ENCODE measurements at regions not wholly inside any gene's neighbourhood (a gene's known extent, or its start where the extent isn't known, plus 50 kb on each side); places are given as distances from the start of the nearest gene placed in this dataset.

- CTCF ChIA-PET: no interaction called here
Observed at GRCh38 chr9:92187989-92188714, 72.9 kb upstream of the SPTLC1 start.

GRCh38 chr9:92187390-92187789 is 72.2 kb upstream of the SPTLC1 start:
- ChIA-PET CTCF (no interaction called here), POLR2A (no interaction called here)
- TF ChIP-seq LEF1 (IDR thresholded peaks at IDR 0.05; ENCODE audit: borderline replicate concordance) (no peak), TARDBP (IDR thresholded peaks at IDR 0.05) (no peak)
- no peak for DNase-seq (ENCODE audit: extremely low spot score)

More at GRCh38 chr9:92187989-92188714, 72.9 kb upstream of the SPTLC1 start:
- no peak for DNase-seq (ENCODE audit: extremely low spot score)
- POLR2A ChIA-PET: no interaction called here
- TF ChIP-seq BHLHE40 (IDR thresholded peaks at IDR 0.05; ENCODE audit: borderline replicate concordance) (no peak), FOXA1 (IDR thresholded peaks at IDR 0.05) (no peak), HDGF (IDR thresholded peaks at IDR 0.05; ENCODE audit: borderline replicate concordance) (no peak), ARNT (IDR thresholded peaks at IDR 0.05) (no peak), LEF1 (IDR thresholded peaks at IDR 0.05; ENCODE audit: borderline replicate concordance) (no peak), FOXM1 (IDR thresholded peaks at IDR 0.05; ENCODE audit: borderline replicate concordance) (no peak), PKNOX1 (IDR thresholded peaks at IDR 0.05) (no peak), ZNF384 (IDR thresholded peaks at IDR 0.05) (no peak), TARDBP (IDR thresholded peaks at IDR 0.05) (no peak), SUZ12 (IDR thresholded peaks at IDR 0.05) (no peak), CTBP1 (IDR thresholded peaks at IDR 0.05; ENCODE audit: borderline replicate concordance) (no peak), FOXK2 (IDR thresholded peaks at IDR 0.05) (no peak)

GRCh38 chr9:92186631-92187030 is 71.4 kb upstream of the SPTLC1 start:
- DNase-seq (ENCODE audit: extremely low spot score): no peak
- ChIA-PET CTCF (no interaction called here), POLR2A (no interaction called here)
- TF ChIP-seq FOXM1 (IDR thresholded peaks at IDR 0.05; ENCODE audit: borderline replicate concordance): no peak
- TF ChIP-seq TARDBP (IDR thresholded peaks at IDR 0.05): no peak
- no peak for TF ChIP-seq SP1 (IDR thresholded peaks at IDR 0.05)
- no peak for TF ChIP-seq ZNF384 (IDR thresholded peaks at IDR 0.05)
- TF ChIP-seq ELF4 (IDR thresholded peaks at IDR 0.05): no peak
- TF ChIP-seq L3MBTL2 (conservative IDR thresholded peaks at IDR 0.05): no peak
- TF ChIP-seq FOXK2 (IDR thresholded peaks at IDR 0.05): no peak
- no peak for TF ChIP-seq BHLHE40 (IDR thresholded peaks at IDR 0.05; ENCODE audit: borderline replicate concordance)
- no peak for TF ChIP-seq LEF1 (IDR thresholded peaks at IDR 0.05; ENCODE audit: borderline replicate concordance)
- no peak for TF ChIP-seq CTBP1 (IDR thresholded peaks at IDR 0.05; ENCODE audit: borderline replicate concordance)
- no peak for TF ChIP-seq SUZ12 (IDR thresholded peaks at IDR 0.05)
- no peak for TF ChIP-seq HDGF (IDR thresholded peaks at IDR 0.05; ENCODE audit: borderline replicate concordance)
- no peak for TF ChIP-seq PKNOX1 (IDR thresholded peaks at IDR 0.05)
- no peak for TF ChIP-seq ARNT (IDR thresholded peaks at IDR 0.05)
- TF ChIP-seq NFRKB (IDR thresholded peaks at IDR 0.05): no peak
- TF ChIP-seq FOXA1 (IDR thresholded peaks at IDR 0.05): no peak

- no peak for DNase-seq (ENCODE audit: extremely low spot score)
- ChIA-PET CTCF (no interaction called here), POLR2A (no interaction called here)
- TF ChIP-seq SP1 (IDR thresholded peaks at IDR 0.05) (no peak), FOXA1 (IDR thresholded peaks at IDR 0.05) (no peak), BHLHE40 (IDR thresholded peaks at IDR 0.05; ENCODE audit: borderline replicate concordance) (no peak), L3MBTL2 (conservative IDR thresholded peaks at IDR 0.05) (no peak), TARDBP (IDR thresholded peaks at IDR 0.05) (no peak), ZNF384 (IDR thresholded peaks at IDR 0.05) (no peak), CTBP1 (IDR thresholded peaks at IDR 0.05; ENCODE audit: borderline replicate concordance) (no peak), HDGF (IDR thresholded peaks at IDR 0.05; ENCODE audit: borderline replicate concordance) (no peak), LEF1 (IDR thresholded peaks at IDR 0.05; ENCODE audit: borderline replicate concordance) (no peak), PKNOX1 (IDR thresholded peaks at IDR 0.05) (no peak), SUZ12 (IDR thresholded peaks at IDR 0.05) (no peak)
Observed at GRCh38 chr9:92185681-92186080, 70.5 kb upstream of the SPTLC1 start.

- no peak for DNase-seq (ENCODE audit: extremely low spot score)
- ChIA-PET CTCF (no interaction called here), POLR2A (no interaction called here)
- TF ChIP-seq SP1 (IDR thresholded peaks at IDR 0.05) (no peak), ELF4 (IDR thresholded peaks at IDR 0.05) (no peak), LEF1 (IDR thresholded peaks at IDR 0.05; ENCODE audit: borderline replicate concordance) (no peak), SUZ12 (IDR thresholded peaks at IDR 0.05) (no peak), TARDBP (IDR thresholded peaks at IDR 0.05) (no peak), HDGF (IDR thresholded peaks at IDR 0.05; ENCODE audit: borderline replicate concordance) (no peak), ARNT (IDR thresholded peaks at IDR 0.05) (no peak), FOXM1 (IDR thresholded peaks at IDR 0.05; ENCODE audit: borderline replicate concordance) (no peak), BHLHE40 (IDR thresholded peaks at IDR 0.05; ENCODE audit: borderline replicate concordance) (no peak), FOXK2 (IDR thresholded peaks at IDR 0.05) (no peak), NFRKB (IDR thresholded peaks at IDR 0.05) (no peak), ZNF384 (IDR thresholded peaks at IDR 0.05) (no peak), PKNOX1 (IDR thresholded peaks at IDR 0.05) (no peak), CTBP1 (IDR thresholded peaks at IDR 0.05; ENCODE audit: borderline replicate concordance) (no peak)
Observed at GRCh38 chr9:92185096-92185495, 69.9 kb upstream of the SPTLC1 start.

Data from HEK293T (cell line).